ENCODE measurements at regions not wholly inside any gene's neighbourhood (a gene's known extent, or its start where the extent isn't known, plus 50 kb on each side); places are given as distances from the start of the nearest gene placed in this dataset.

DNA sequence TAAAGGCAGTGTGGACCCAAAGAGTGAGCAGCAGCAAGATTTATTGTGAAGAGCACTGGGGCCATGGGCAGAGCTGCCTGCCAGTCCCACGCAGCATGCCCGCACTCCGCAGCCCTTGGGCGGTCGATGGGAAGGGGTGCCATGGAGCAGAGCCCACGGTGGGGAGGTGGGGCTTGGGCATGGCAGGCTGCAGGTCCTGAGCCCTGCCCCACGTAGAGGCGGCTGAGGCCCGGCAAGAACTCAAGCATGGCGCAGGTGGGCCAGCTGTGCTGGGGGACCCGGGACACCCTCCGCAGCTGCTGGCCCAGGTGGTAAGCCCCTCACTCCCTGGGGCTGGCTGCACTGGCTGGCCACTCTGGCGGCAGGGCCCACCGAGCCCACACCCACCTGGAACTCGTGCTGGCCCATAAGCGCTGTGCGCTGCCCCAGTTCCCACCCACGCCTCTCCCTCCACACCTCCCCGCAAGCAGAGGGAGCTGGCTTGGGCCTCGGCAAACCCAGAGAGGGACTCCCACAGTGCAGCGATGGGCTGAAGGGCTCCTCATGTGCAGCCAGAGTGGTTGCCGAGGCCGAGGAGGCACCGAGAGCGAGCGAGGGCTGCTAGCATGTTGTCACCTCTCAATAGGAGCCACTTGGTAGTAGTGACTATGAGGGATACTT lies 1218.8 kb upstream of the EPHA6 start (continued):
- TF ChIP-seq NR2C2 (CRISPR knock-in tag; IDR thresholded peaks at IDR 0.05): no peak
- TF ChIP-seq NR2C2 (tag; IDR thresholded peaks at IDR 0.05): no peak
- TF ChIP-seq, protein P1, sequence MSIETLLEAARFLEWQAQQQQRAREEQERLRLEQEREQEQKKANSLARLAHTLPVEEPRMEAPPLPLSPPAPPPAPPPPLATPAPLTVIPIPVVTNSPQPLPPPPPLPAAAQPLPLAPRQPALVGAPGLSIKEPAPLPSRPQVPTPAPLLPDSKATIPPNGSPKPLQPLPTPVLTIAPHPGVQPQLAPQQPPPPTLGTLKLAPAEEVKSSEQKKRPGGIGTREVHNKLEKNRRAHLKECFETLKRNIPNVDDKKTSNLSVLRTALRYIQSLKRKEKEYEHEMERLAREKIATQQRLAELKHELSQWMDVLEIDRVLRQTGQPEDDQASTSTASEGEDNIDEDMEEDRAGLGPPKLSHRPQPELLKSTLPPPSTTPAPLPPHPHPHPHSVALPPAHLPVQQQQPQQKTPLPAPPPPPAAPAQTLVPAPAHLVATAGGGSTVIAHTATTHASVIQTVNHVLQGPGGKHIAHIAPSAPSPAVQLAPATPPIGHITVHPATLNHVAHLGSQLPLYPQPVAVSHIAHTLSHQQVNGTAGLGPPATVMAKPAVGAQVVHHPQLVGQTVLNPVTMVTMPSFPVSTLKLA (conservative IDR thresholded peaks at IDR 0.05): no peak
- TF ChIP-seq ZNF311 (CRISPR knock-in tag; IDR thresholded peaks at IDR 0.05): no peak
- TF ChIP-seq, protein P2, sequence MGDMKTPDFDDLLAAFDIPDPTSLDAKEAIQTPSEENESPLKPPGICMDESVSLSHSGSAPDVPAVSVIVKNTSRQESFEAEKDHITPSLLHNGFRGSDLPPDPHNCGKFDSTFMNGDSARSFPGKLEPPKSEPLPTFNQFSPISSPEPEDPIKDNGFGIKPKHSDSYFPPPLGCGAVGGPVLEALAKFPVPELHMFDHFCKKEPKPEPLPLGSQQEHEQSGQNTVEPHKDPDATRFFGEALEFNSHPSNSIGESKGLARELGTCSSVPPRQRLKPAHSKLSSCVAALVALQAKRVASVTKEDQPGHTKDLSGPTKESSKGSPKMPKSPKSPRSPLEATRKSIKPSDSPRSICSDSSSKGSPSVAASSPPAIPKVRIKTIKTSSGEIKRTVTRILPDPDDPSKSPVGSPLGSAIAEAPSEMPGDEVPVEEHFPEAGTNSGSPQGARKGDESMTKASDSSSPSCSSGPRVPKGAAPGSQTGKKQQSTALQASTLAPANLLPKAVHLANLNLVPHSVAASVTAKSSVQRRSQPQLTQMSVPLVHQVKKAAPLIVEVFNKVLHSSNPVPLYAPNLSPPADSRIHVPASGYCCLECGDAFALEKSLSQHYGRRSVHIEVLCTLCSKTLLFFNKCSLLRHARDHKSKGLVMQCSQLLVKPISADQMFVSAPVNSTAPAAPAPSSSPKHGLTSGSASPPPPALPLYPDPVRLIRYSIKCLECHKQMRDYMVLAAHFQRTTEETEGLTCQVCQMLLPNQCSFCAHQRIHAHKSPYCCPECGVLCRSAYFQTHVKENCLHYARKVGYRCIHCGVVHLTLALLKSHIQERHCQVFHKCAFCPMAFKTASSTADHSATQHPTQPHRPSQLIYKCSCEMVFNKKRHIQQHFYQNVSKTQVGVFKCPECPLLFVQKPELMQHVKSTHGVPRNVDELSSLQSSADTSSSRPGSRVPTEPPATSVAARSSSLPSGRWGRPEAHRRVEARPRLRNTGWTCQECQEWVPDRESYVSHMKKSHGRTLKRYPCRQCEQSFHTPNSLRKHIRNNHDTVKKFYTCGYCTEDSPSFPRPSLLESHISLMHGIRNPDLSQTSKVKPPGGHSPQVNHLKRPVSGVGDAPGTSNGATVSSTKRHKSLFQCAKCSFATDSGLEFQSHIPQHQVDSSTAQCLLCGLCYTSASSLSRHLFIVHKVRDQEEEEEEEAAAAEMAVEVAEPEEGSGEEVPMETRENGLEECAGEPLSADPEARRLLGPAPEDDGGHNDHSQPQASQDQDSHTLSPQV (IDR thresholded peaks at IDR 0.05): no peak

Data from K562 (cell line).